Bronchial epithelial cell (primary cell): ENCODE measurements at regions not wholly inside any gene's neighbourhood (a gene's known extent, or its start where the extent isn't known, plus 50 kb on each side); places are given as distances from the start of the nearest gene placed in this dataset.
"Not testable (repeated sequence)": the region's sequence is repeated elsewhere in the genome, so short reads cannot be mapped to it uniquely, and the experiment has no call there.

Experiments
- DNase-seq: peaks from one replicate; pipeline ENCODE4 v3.0.0-alpha.2; 2010; ENCODE audit warnings: low read depth
- FAIRE-seq: peaks from 2 replicates; lab custom pipeline; 2011; peaks lifted over from hg19 to GRCh38; lab: Jason Lieb, UNC
- H3K27me3 ChIP-seq: 2 replicates; pipeline ENCODE4 v1.5.1; 2011; ENCODE audit warnings: low read length; ENCODE audit not compliant: control insufficient read depth, insufficient read depth
- H3K36me3 ChIP-seq: 2 replicates; pipeline ENCODE4 v1.5.1; 2011; ENCODE audit warnings: low read length; ENCODE audit not compliant: control insufficient read depth, insufficient read depth
- H3K4me3 ChIP-seq: 2 replicates; pipeline ENCODE4 v1.5.1; 2011; ENCODE audit warnings: mild to moderate bottlenecking, low read depth, low read length, control low read depth
- TF ChIP-seq, protein P1 (sequence below): IDR thresholded peaks from 2 replicates; pipeline ENCODE4 v1.5.1; 2011; ENCODE audit warnings: mild to moderate bottlenecking, moderate library complexity, low read length, control low read depth, inconsistent platforms; ENCODE audit not compliant: insufficient read depth, severe bottlenecking

DNA sequence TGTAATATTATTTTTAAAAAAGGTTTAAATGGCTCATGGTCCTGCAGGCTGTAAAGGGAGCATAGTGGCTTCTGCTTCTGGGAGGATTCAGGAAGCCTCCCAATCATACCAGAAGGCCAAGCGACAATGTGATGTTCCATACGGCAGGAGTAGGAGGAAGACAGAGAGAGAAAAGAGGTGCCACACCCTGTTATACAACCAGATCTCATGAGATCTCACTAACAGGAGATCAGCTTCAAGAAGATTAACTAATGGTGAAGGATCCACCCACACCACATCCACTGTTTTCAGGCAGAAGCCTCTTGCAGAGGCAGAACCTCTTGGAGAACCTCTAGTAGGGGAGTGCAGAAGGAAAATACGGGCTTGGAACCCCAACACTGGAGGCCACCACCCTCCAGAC is 103.9 kb upstream of the TEKT4 start:
- FAIRE-seq (no peak), DNase-seq (no peak)
- no peak overlapping the region for H3K4me3 ChIP-seq
- no peaks in the 10 kb centered on the region for H3K27me3 ChIP-seq
- H3K36me3 ChIP-seq = no peaks in the 10 kb centered on the region
- TF ChIP-seq, protein P1, sequence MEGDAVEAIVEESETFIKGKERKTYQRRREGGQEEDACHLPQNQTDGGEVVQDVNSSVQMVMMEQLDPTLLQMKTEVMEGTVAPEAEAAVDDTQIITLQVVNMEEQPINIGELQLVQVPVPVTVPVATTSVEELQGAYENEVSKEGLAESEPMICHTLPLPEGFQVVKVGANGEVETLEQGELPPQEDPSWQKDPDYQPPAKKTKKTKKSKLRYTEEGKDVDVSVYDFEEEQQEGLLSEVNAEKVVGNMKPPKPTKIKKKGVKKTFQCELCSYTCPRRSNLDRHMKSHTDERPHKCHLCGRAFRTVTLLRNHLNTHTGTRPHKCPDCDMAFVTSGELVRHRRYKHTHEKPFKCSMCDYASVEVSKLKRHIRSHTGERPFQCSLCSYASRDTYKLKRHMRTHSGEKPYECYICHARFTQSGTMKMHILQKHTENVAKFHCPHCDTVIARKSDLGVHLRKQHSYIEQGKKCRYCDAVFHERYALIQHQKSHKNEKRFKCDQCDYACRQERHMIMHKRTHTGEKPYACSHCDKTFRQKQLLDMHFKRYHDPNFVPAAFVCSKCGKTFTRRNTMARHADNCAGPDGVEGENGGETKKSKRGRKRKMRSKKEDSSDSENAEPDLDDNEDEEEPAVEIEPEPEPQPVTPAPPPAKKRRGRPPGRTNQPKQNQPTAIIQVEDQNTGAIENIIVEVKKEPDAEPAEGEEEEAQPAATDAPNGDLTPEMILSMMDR = no peak

DNA sequence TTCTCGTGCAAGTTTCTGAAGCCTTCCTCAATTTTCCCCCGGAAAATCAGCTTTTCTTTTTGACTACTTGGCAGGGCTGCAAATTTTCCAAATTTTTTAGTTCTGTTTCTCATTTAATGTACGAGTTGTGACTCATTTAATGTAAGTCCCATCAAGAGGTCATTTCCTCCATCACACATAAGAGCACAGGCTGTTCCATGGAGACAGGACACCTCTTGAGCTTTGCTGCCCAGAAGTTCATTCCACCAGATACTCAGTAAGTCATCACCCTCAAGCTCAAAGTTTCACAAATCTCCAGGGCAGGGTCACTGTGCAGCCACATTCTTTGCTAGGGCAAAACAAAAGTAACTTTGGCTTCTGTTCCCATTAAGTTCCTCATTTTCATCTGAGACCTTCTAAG is 101.5 kb upstream of the TEKT4 start:
- FAIRE-seq (no peak), DNase-seq (no peak)
- H3K27me3 ChIP-seq = no peaks in the 10 kb centered on the region
- TF ChIP-seq, protein P1 = no peak
- no peaks in the 10 kb centered on the region for H3K36me3 ChIP-seq
- H3K4me3 ChIP-seq = no peak overlapping the region

DNA sequence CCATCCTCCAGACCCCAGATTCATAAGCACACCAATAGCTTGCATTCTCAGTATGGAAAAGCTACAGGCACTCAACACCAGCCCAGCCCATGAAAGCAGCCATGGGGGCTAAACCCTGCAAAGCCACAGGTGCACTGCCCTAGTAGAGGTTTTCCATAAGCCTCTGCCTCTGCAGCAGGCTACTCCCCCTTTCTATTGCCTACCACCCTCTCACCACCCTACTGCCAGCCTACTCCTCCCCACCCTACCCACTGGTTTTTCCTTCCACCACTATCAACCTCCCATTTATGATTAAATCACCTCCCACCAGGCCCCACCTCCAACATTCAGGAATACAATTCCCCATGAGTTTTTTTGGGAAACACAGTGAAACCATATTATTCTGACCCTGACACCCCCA is 96.4 kb upstream of the TEKT4 start:
- DNase-seq = no peak
- H3K27me3 ChIP-seq = no peaks in the 10 kb centered on the region
- H3K36me3 ChIP-seq = no peaks in the 10 kb centered on the region
- TF ChIP-seq, protein P1 = no peak
- no peak overlapping the region for H3K4me3 ChIP-seq
- FAIRE-seq = no peak

DNA sequence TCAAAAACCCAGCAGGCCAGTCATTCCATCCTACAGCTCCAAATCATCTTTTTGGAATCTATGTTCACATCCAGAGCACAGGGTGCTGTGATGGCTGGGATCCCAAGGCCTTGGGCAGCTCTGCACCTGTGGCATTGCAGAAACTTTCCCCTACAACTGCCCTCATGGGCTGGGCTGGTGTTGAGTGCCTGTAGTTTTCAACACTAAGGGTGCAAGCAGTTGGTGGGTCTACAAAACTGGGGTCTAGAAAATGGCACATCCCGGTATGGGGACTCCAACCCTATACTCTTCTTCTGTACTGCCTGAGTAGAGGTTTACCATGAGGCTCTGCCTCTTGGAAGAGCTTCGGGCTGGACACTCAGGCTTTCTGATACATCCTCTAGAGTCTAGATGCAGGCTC is 95.2 kb upstream of the TEKT4 start:
- no peak for DNase-seq

DNA sequence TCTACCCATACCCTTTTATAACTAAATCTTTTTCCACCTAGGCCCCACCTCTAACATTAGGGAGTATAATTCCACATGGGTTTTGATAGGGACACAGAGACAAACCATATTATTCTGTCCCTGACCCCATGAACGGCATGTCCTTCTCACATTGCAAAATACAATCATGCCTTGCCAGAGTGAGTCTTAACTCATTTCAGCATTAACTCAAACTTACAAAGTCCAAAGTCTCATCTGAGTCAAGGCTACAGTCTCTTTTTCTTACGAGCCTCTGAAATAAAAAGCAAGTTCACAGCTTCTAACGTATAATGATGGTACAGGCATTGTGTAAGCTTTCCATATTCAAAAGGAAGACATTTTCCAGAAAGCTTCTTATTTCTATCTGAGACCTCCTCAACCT is 86.1 kb upstream of the TEKT4 start:
- not testable (repeated sequence) for H3K4me3 ChIP-seq, DNase-seq, FAIRE-seq

More for the DNA sequence above, 95.2 kb upstream of the TEKT4 start:
- Histone ChIP-seq H3K27me3 (no peaks in the 10 kb centered on the region), H3K4me3 (no peak overlapping the region), H3K36me3 (no peaks in the 10 kb centered on the region)
- TF ChIP-seq, protein P1 = no peak
- FAIRE-seq = no peak

DNA sequence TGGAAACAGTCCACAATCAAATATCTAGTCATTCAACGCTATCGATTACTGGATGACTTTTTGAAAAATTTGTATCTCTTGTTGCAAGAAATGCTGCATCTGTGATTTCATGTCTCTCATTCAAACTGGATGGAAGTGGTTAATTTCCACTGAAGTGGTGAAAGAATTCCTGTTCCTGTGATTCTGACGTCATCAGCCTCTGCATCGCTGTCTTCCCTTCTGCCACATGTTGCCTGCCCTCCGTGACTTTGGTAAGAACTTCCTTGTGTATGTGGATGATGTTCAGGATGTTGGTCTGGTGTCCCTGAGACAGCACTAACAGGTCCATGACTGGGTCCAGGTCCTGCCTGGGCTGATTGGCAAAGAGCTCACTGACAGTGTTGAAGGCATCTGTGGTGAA is 84.8 kb upstream of the TEKT4 start:
- not testable (repeated sequence) for DNase-seq, H3K36me3 ChIP-seq, H3K27me3 ChIP-seq, FAIRE-seq, H3K4me3 ChIP-seq

More for the DNA sequence above, 86.1 kb upstream of the TEKT4 start:
- not testable (repeated sequence) for H3K27me3 ChIP-seq, H3K36me3 ChIP-seq

DNA sequence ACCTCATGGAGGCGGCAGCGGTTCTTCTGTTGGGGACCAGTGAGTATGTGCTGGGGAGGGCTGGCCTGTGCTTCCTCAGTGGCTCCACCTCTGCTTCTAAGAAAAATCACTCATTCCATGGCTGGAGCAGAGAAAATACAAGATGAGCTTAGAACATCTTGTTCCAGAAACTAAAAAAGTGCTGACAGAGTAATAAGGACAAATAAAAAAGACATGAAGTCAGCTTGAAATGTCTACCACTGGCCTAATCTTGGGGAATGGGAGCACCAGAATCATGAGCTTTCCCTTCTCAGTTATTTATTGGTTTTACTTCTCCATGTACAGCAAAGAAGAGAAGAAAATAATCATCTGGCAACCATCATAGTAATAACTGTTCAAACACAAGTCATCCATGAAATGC is 81.1 kb upstream of the TEKT4 start:
- not testable (repeated sequence) for FAIRE-seq, DNase-seq

More for the DNA sequence above, 81.1 kb upstream of the TEKT4 start:
- not testable (repeated sequence) for H3K36me3 ChIP-seq, H3K27me3 ChIP-seq, H3K4me3 ChIP-seq
